Calu3 (cell line): ENCODE measurements at regions not wholly inside any gene's neighbourhood (a gene's known extent, or its start where the extent isn't known, plus 50 kb on each side); places are given as distances from the start of the nearest gene placed in this dataset.

Experiments used
- BruUV-seq: library from RNA; stranded (reverse); fragments of 400-500 nt; replicated peaks from 2 replicates; lab custom pipeline; 2021; lab: Mats Ljungman, UMichigan
- CTCF ChIA-PET: fragments of 300-600 bp; sonication (Branson Sonifier 250); formaldehyde crosslinking; loops from one replicate; lab custom pipeline; 2022; ENCODE audit warnings: antibody characterized with exemption; lab: Charles Lee
- DNase-seq: peaks from one replicate; pipeline ENCODE4 v3.0.0; 2022
- H3K27ac Mint-ChIP-seq: one replicate; pipeline ENCODE4 v1.8.0; 2022; ENCODE audit warnings: mixed read lengths; ENCODE audit not compliant: unreplicated experiment
- H3K27me3 Mint-ChIP-seq: one replicate; pipeline ENCODE4 v1.8.0; 2022; ENCODE audit warnings: mixed read lengths; ENCODE audit not compliant: unreplicated experiment
- H3K36me3 Mint-ChIP-seq: one replicate; pipeline ENCODE4 v1.8.0; 2022; ENCODE audit warnings: mild to moderate bottlenecking, moderate library complexity, mixed read lengths; ENCODE audit not compliant: insufficient read depth, unreplicated experiment
- H3K4me1 Mint-ChIP-seq: one replicate; pipeline ENCODE4 v1.8.0; 2022; ENCODE audit warnings: mild to moderate bottlenecking, low read depth, mixed read lengths; ENCODE audit not compliant: unreplicated experiment
- H3K4me3 Mint-ChIP-seq: one replicate; pipeline ENCODE4 v1.8.0; 2022; ENCODE audit warnings: mild to moderate bottlenecking, low read depth, moderate library complexity, mixed read lengths; ENCODE audit not compliant: unreplicated experiment
- H3K9me3 Mint-ChIP-seq: one replicate; pipeline ENCODE4 v1.8.0; 2022; ENCODE audit warnings: low read depth, mixed read lengths; ENCODE audit not compliant: unreplicated experiment
- CTCF ChIP-seq: fragments of 200-600 bp; IDR thresholded peaks from one replicate; pipeline ENCODE4 v1.8.0; 2022; ENCODE audit warnings: antibody characterized with exemption; ENCODE audit not compliant: unreplicated experiment
- intact Hi-C: fragments of 100-400 bp; cut with micrococcal nuclease; formaldehyde crosslinking; loops from one replicate; pipeline ENCODE4 v1.10.0; 2022; ENCODE audit not compliant: unreplicated experiment

- CTCF ChIA-PET: no interaction called here
- Mint-ChIP-seq H3K27ac (no peak overlapping the region), H3K4me3 (no peak overlapping the region), H3K4me1 (no peaks in the 10 kb centered on the region), H3K27me3 (peaks cover 32% of the 10 kb centered on the region), H3K9me3 (no peaks in the 10 kb centered on the region), H3K36me3 (no peaks in the 10 kb centered on the region)
- DNase-seq: no peak
- no TSS peak for BruUV-seq
- TF ChIP-seq CTCF: no peak
- intact Hi-C loops: no loop called here
Observed at GRCh38 chr14:53516261-53516774, 363.2 kb upstream of the DDHD1 start.

GRCh38 chr14:53515276-53515675 lies 362.2 kb upstream of the DDHD1 start:
- no peak for TF ChIP-seq CTCF
- CTCF ChIA-PET: no interaction called here
- H3K27me3 Mint-ChIP-seq: peaks cover 32% of the 10 kb centered on the region
- no peaks in the 10 kb centered on the region for H3K4me1 Mint-ChIP-seq
- no peak for DNase-seq
- H3K36me3 Mint-ChIP-seq: no peaks in the 10 kb centered on the region
- no peak overlapping the region for H3K27ac Mint-ChIP-seq
- H3K9me3 Mint-ChIP-seq: no peaks in the 10 kb centered on the region
- no peak overlapping the region for H3K4me3 Mint-ChIP-seq
- no TSS peak for BruUV-seq
- intact Hi-C loops: no loop called here

GRCh38 chr14:53514197-53514596 lies 361.1 kb upstream of the DDHD1 start:
- no TSS peak for BruUV-seq
- Mint-ChIP-seq H3K27ac (no peak overlapping the region), H3K9me3 (no peaks in the 10 kb centered on the region), H3K4me3 (no peak overlapping the region), H3K27me3 (peaks cover 32% of the 10 kb centered on the region), H3K4me1 (no peaks in the 10 kb centered on the region), H3K36me3 (no peaks in the 10 kb centered on the region)
- intact Hi-C loops: no loop called here
- CTCF ChIA-PET: no interaction called here
- no peak for TF ChIP-seq CTCF
- DNase-seq: no peak

- TF ChIP-seq CTCF: no peak
- H3K4me3 Mint-ChIP-seq: no peak overlapping the region
- peaks cover 47% of the 10 kb centered on the region for H3K27me3 Mint-ChIP-seq
- intact Hi-C loops: no loop called here
- no peaks in the 10 kb centered on the region for H3K4me1 Mint-ChIP-seq
- DNase-seq: no peak
- no peak overlapping the region for H3K27ac Mint-ChIP-seq
- BruUV-seq: no TSS peak
- H3K36me3 Mint-ChIP-seq: no peaks in the 10 kb centered on the region
- CTCF ChIA-PET: no interaction called here
- H3K9me3 Mint-ChIP-seq: peaks cover 3% of the 10 kb centered on the region
Observed at GRCh38 chr14:53510281-53510912, 357.3 kb upstream of the DDHD1 start.
